ENCODE measurements at regions not wholly inside any gene's neighbourhood (a gene's known extent, or its start where the extent isn't known, plus 50 kb on each side); places are given as distances from the start of the nearest gene placed in this dataset.

GRCh38 chr20:51154708-51155690 lies 132.1 kb upstream of the KCNG1 start:
- no peak overlapping the region for H3K4me3 ChIP-seq
- no peak overlapping the region for H3K27ac ChIP-seq
- H3K36me3 ChIP-seq, result no peaks in the 10 kb centered on the region
- no peaks in the 10 kb centered on the region for H3K27me3 ChIP-seq
- peaks cover 0 to 14% of the 10 kb centered on the region in 2 donors for H3K4me1 ChIP-seq
- DNase-seq (ENCODE audit: low spot score), result no peak
- no peaks in the 10 kb centered on the region for H3K9me3 ChIP-seq
- TF ChIP-seq CTCF (IDR thresholded peaks at IDR 0.05), result no peak

DNA sequence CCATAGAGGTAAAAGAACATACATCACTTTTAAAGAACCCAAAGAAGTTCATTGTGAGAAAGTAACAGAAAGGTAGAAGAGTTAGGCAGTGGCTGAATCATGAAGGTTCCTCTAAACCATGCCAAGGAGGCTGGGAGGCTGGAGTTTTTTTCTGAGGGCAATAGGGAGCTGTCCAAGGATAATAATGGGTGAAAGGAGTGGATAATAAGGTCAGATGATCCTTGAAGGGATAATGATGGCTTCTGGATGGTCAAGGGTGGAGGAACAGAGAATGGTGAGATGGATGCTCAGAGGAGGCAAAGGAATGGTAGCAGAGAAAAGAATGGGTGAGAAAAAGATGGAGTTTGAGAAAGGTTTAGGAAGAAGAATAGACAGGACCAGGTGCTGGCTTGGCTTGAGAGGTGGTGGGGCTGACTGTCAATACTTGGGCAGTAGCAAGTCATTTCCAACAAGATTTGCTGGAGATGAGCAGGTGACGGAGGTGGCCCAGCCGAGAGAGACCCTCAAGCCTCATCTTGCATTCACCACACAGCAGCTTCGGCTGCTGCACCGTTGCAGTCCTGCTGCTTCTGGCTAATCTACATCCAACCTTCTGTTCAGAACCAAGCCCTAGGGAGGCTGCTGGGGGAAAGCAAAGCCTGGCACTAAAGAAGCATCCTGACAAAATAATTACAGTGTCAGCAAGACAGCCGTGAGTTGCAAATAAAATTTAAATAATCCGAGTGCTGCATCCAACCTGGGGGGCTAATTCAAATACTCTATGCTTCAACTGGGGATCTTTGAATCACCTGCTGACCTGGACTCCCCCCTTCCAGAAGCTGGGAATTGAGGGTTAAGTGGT lies 131.2 kb upstream of the KCNG1 start:
- no peaks in the 10 kb centered on the region for H3K27me3 ChIP-seq
- H3K4me3 ChIP-seq, result no peak overlapping the region
- H3K9me3 ChIP-seq, result no peaks in the 10 kb centered on the region
- TF ChIP-seq CTCF (IDR thresholded peaks at IDR 0.05), result no peak
- H3K27ac ChIP-seq, result no peak overlapping the region
- no peaks in the 10 kb centered on the region for H3K36me3 ChIP-seq
- H3K4me1 ChIP-seq, result peaks cover 0 to 14% of the 10 kb centered on the region in 2 donors
- DNase-seq (ENCODE audit: low spot score), result no peak

- Histone ChIP-seq H3K36me3 (no peaks in the 10 kb centered on the region), H3K4me1 (no peaks in the 10 kb centered on the region), H3K9me3 (peaks cover 0 to 19% of the 10 kb centered on the region in 2 donors), H3K27ac (no peak overlapping the region), H3K27me3 (no peaks in the 10 kb centered on the region), H3K4me3 (no peak overlapping the region)
- no peak for TF ChIP-seq CTCF (IDR thresholded peaks at IDR 0.05)
- DNase-seq (ENCODE audit: low spot score), result no peak
These were observed 126.0 kb upstream of the KCNG1 start for GRCh38 chr20:51148941-51149340.

GRCh38 chr20:51144476-51144875 lies 121.6 kb upstream of the KCNG1 start:
- H3K36me3 ChIP-seq, result no peaks in the 10 kb centered on the region
- H3K9me3 ChIP-seq, result peaks cover 0 to 19% of the 10 kb centered on the region in 2 donors
- no peaks in the 10 kb centered on the region for H3K4me1 ChIP-seq
- H3K27me3 ChIP-seq, result no peaks in the 10 kb centered on the region
- no peak overlapping the region for H3K27ac ChIP-seq
- DNase-seq (ENCODE audit: low spot score), result no peak
- H3K4me3 ChIP-seq, result no peak overlapping the region
- TF ChIP-seq CTCF (IDR thresholded peaks at IDR 0.05), result no peak

DNA sequence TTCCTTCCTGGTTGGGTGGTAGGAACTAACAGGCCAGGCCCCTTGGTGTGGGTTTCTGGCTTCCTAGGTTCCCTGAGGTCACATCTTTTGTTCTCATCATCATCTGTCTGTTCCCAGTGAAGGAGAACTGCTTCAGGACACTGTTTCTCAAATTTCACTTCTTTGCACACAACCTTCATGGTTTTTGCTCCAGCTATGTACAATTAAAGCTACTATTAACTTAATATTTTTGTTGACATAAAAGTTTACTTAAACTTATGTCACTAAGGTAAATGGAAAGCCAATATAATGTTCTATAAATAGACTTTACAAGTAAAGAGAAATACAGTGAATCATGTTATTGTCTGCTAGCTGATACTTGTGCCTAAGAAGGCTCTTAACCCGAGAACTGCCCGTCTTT lies 120.7 kb upstream of the KCNG1 start:
- Histone ChIP-seq H3K36me3 (no peaks in the 10 kb centered on the region), H3K27ac (no peak overlapping the region), H3K27me3 (no peaks in the 10 kb centered on the region), H3K4me3 (no peak overlapping the region), H3K9me3 (peaks cover 0 to 19% of the 10 kb centered on the region in 2 donors), H3K4me1 (no peaks in the 10 kb centered on the region)
- DNase-seq (ENCODE audit: low spot score), result no peak
- TF ChIP-seq CTCF (IDR thresholded peaks at IDR 0.05), result no peak

All from right atrium auricular region (tissue), 2 donors.